Trophoblast cell (in vitro differentiated cells and primary cell): ENCODE measurements at regions not wholly inside any gene's neighbourhood (a gene's known extent, or its start where the extent isn't known, plus 50 kb on each side); places are given as distances from the start of the nearest gene placed in this dataset.
"Not testable (repeated sequence)": the region's sequence is repeated elsewhere in the genome, so short reads cannot be mapped to it uniquely, and the experiment has no call there.

Experiments used
- DNase-seq, 2 donors: peaks; one replicate each; pipeline ENCODE4 v3.0.0-alpha.2; 2016
- H2AFZ ChIP-seq: 2 replicates; pipeline ENCODE4 v1.6.1; 2013; ENCODE audit warnings: low read length, moderate library complexity, mild to moderate bottlenecking; ENCODE audit not compliant: insufficient read depth, poor library complexity
- H2AK5ac ChIP-seq: 2 replicates; pipeline ENCODE4 v1.6.1; 2013; ENCODE audit warnings: mild to moderate bottlenecking, low read length
- H2BK120ac ChIP-seq: 2 replicates; pipeline ENCODE4 v1.6.1; 2013; ENCODE audit warnings: low read length, mild to moderate bottlenecking, moderate library complexity; ENCODE audit not compliant: insufficient read depth, poor library complexity
- H2BK12ac ChIP-seq: 2 replicates; pipeline ENCODE4 v1.6.1; 2013; ENCODE audit warnings: mild to moderate bottlenecking, low read length, moderate library complexity
- H2BK5ac ChIP-seq: 2 replicates; pipeline ENCODE4 v1.6.1; 2013; ENCODE audit warnings: low read length, low read depth, moderate library complexity, mild to moderate bottlenecking; ENCODE audit not compliant: poor library complexity
- H3K14ac ChIP-seq: 2 replicates; pipeline ENCODE4 v1.6.1; 2013; ENCODE audit warnings: mild to moderate bottlenecking, low read length
- H3K18ac ChIP-seq: 2 replicates; pipeline ENCODE4 v1.6.1; 2013; ENCODE audit warnings: mild to moderate bottlenecking, low read length
- H3K23ac ChIP-seq: 2 replicates; pipeline ENCODE4 v1.6.1; 2013; ENCODE audit warnings: low read length
- H3K27ac ChIP-seq: 2 replicates; pipeline ENCODE4 v1.5.1; 2013; ENCODE audit warnings: low read depth, mild to moderate bottlenecking, inconsistent platforms, low read length, moderate library complexity
- H3K27me3 ChIP-seq: 2 replicates; pipeline ENCODE4 v1.6.1; 2013; ENCODE audit warnings: inconsistent platforms, mild to moderate bottlenecking, low read length, moderate library complexity; ENCODE audit not compliant: insufficient read depth
- H3K36me3 ChIP-seq, 2 experiments: 1 replicate in 1 of 2; 2 replicates in 1 of 2; pipeline ENCODE4 v1.6.1; 2013; ENCODE audit warnings: low read length in 2 of 2, mild to moderate bottlenecking in 2 of 2, moderate library complexity in 1 of 2; ENCODE audit not compliant: insufficient read depth in 2 of 2, control insufficient read depth in 1 of 2
- H3K4ac ChIP-seq: 2 replicates; pipeline ENCODE4 v1.6.1; 2013; ENCODE audit warnings: low read depth, mild to moderate bottlenecking, low read length, moderate library complexity
- H3K4me1 ChIP-seq, 2 experiments: 1 replicate in 1 of 2; 2 replicates in 1 of 2; pipeline ENCODE4 v1.6.1; 2013; ENCODE audit warnings: low read length in 2 of 2, mild to moderate bottlenecking in 2 of 2, moderate library complexity in 1 of 2; ENCODE audit not compliant: insufficient read depth in 2 of 2, control insufficient read depth in 1 of 2
- H3K4me2 ChIP-seq: 2 replicates; pipeline ENCODE4 v1.6.1; 2013; ENCODE audit warnings: inconsistent platforms, mild to moderate bottlenecking, low read length, moderate library complexity
- H3K4me3 ChIP-seq: 2 replicates; pipeline ENCODE4 v1.5.1; 2013; ENCODE audit warnings: mild to moderate bottlenecking, low read depth, low read length, inconsistent platforms
- H3K79me1 ChIP-seq: one replicate; pipeline ENCODE4 v1.6.1; 2013; ENCODE audit warnings: low read length
- H3K79me2 ChIP-seq: 2 replicates; pipeline ENCODE4 v1.6.1; 2013; ENCODE audit warnings: low read length, mild to moderate bottlenecking; ENCODE audit not compliant: control insufficient read depth, insufficient read depth, poor library complexity
- H3K9ac ChIP-seq: 2 replicates; pipeline ENCODE4 v1.6.1; 2013; ENCODE audit warnings: mild to moderate bottlenecking, low read length
- H3K9me3 ChIP-seq: 2 replicates; pipeline ENCODE4 v1.6.1; 2013; ENCODE audit warnings: low read depth, mild to moderate bottlenecking, control low read depth, inconsistent platforms, low read length; ENCODE audit not compliant: insufficient read depth
- H4K12ac ChIP-seq: 2 replicates; pipeline ENCODE4 v1.6.1; 2013; ENCODE audit warnings: low read depth, mild to moderate bottlenecking, low read length, moderate library complexity
- H4K8ac ChIP-seq: 2 replicates; pipeline ENCODE4 v1.6.1; 2013; ENCODE audit warnings: low read depth, mild to moderate bottlenecking, low read length, moderate library complexity
- H4K91ac ChIP-seq: one replicate; pipeline ENCODE4 v1.6.1; 2013; ENCODE audit warnings: low read depth, mild to moderate bottlenecking, low read length, moderate library complexity
- WGBS: extraction: QIAGEN DNeasy Blood & Tissue Kit; methylation state at CpG from one replicate; pipeline ENCODE4 v1.1.7; 2013; ENCODE audit warnings: missing lambda C conversion rate; ENCODE audit not compliant: insufficient read length, insufficient coverage; ENCODE audit errors: extremely low coverage; 5-methylcytosine and 5-hydroxymethylcytosine counted together

DNA sequence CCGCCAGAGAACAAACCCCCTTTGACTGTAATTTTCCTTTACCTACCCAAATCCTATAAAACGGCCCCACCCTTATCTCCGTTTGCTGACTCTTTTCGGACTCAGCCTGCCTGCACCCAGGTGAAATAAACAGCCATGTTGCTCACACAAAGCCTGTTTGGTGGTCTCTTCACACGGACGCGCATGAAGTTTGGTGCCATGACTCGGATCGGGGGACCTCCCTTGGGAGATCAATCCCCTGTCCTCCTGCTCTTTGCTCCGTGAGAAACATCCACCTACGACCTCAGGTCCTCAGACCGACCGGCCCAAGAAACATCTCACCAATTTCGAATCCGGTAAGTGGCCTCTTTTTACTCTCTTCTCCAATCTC is 52.1 kb upstream of the FAM124A start:
- H3K9me3 ChIP-seq, H3K23ac ChIP-seq, H4K91ac ChIP-seq, H2BK120ac ChIP-seq, H2BK12ac ChIP-seq, H3K79me1 ChIP-seq, H3K18ac ChIP-seq, H3K4ac ChIP-seq, H3K27me3 ChIP-seq, H3K79me2 ChIP-seq, H3K4me1 ChIP-seq, H2BK5ac ChIP-seq, H3K4me2 ChIP-seq, H3K36me3 ChIP-seq, H2AFZ ChIP-seq, H3K9ac ChIP-seq, H4K8ac ChIP-seq, H3K27ac ChIP-seq, H3K14ac ChIP-seq, H3K4me3 ChIP-seq, H4K12ac ChIP-seq, DNase-seq, H2AK5ac ChIP-seq: not testable (repeated sequence)
- no CpG with 5 or more reads among the region's 15 CpGs for WGBS

DNA sequence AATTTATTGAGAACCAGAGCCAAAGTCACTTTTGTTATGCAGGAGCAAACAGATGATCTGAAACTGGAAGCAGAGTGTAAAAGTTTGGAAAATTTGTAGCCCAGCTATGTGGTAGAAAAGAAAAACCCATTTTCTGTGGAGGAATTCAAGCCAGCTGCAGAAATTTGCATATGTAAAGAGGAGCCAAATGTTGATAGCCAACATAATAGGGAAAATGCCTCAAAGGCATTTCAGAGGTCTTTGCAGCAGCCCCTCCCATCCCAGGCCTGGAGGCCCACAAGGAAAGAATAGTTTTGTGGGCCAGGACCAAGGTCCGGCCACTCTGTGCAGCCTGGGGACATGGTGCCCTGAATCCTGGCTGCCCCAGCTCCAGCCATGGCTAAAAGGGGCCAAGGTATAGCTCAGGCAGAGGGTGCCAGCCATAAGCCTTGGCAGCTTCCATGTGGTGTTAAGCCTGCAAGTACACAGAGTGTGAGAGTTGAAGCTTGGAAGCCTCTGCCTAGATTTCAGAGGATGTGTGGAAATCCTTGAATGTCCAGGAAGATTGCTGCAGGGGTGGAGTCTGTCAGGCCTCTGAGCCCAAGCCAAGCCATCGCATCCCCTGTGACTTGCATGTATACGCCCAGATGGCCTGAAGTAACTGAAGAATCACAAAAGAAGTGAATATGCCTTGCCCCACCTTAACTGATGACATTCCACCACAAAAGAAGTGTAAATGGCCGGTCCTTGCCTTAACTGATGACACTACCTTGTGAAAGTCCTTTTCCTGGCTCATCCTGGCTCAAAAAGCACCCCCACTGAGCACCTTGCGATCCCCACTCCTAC is 52.7 kb upstream of the FAM124A start:
- H3K23ac ChIP-seq, H3K4me3 ChIP-seq, H3K27ac ChIP-seq, H3K79me1 ChIP-seq, H2AFZ ChIP-seq, H3K27me3 ChIP-seq, H2BK120ac ChIP-seq, H2BK5ac ChIP-seq, H3K36me3 ChIP-seq, H2AK5ac ChIP-seq, H3K4me2 ChIP-seq, H3K9me3 ChIP-seq, H3K79me2 ChIP-seq, DNase-seq, H3K18ac ChIP-seq, H3K14ac ChIP-seq, H3K4me1 ChIP-seq, H2BK12ac ChIP-seq, H4K12ac ChIP-seq, H4K91ac ChIP-seq, H3K9ac ChIP-seq, H4K8ac ChIP-seq, H3K4ac ChIP-seq: not testable (repeated sequence)
- no CpG with 5 or more reads among the region's 5 CpGs for WGBS

DNA sequence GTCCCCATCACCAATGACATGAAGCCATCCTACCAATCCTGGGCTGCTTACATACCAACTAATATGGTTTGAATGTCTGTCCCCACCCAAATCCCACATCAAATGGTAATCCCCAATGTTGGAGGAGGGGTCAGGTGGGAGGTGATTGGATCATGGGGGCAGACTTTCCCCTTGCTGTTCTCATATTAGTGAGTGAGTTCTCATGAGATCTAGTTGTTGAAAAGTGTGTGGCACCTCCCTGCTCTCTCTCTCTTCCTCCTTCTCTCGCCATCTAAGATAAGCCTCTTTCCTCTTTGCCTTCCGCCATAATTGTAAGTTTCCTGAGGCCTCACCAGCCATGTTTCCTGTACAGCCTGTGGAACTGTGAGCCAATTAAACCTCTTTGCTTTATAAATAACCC is 53.6 kb upstream of the FAM124A start:
- no peaks in the 10 kb centered on the region for H3K79me2 ChIP-seq
- H3K9me3 ChIP-seq: no peaks in the 10 kb centered on the region
- H2BK5ac ChIP-seq: no peak overlapping the region
- WGBS: no CpG with 5 or more reads among the region's 2 CpGs
- H3K27me3 ChIP-seq: peaks cover 3% of the 10 kb centered on the region
- no peaks in the 10 kb centered on the region for H3K79me1 ChIP-seq
- H2BK12ac ChIP-seq: no peak overlapping the region
- H3K23ac ChIP-seq: no peak overlapping the region
- no peak overlapping the region for H3K4me2 ChIP-seq
- no peak overlapping the region for H2AFZ ChIP-seq
- H4K12ac ChIP-seq: no peak overlapping the region
- no peak overlapping the region for H3K27ac ChIP-seq
- no peak overlapping the region for H4K91ac ChIP-seq
- H3K4ac ChIP-seq: no peak overlapping the region
- no peak overlapping the region for H4K8ac ChIP-seq
- no peak overlapping the region for H2BK120ac ChIP-seq
- no peak overlapping the region for H3K14ac ChIP-seq
- DNase-seq: no peak
- no peak overlapping the region for H3K4me3 ChIP-seq
- H3K18ac ChIP-seq: no peak overlapping the region
- H3K4me1 ChIP-seq: no peaks in the 10 kb centered on the region
- H2AK5ac ChIP-seq: no peak overlapping the region
- H3K36me3 ChIP-seq: no peaks in the 10 kb centered on the region
- no peak overlapping the region for H3K9ac ChIP-seq

DNA sequence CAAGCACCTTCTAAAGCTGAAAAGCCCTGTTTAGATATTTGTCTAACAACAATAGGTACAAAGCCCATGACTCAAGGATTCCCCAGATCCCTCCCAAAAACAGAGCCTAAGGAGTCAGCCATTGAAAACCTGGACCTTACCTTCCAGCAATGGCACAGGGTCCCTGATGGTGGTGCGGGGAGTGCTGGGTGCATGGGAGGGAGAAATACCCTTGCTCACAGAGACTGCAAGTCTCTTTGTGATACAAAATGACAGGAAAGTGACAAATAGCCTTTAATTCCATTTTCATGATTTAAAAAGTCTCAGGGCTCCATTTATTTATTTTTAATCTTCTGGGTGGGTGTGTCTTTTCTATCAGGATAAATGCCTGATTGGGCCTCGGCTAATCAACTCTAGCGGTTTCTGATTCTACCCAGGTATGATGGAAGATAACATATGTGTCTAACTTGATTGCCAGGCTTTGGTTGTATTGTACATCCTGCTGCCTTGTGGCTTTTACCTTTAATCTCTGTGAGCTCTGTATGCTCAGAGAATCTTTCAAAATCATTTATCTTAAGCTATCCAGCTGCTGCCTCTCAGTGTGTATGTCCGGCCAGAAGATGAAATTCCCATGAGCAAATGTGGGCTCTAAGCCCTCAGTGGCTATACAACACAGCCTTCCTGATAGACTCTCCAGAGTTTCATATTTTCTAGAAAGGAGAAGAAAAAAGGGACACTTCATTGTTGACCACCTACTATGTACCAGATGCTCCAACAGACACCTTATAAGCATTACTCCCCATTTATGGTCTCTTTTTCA is 54.6 kb upstream of the FAM124A start:
- Histone ChIP-seq H3K4me2 (no peak overlapping the region), H3K9me3 (no peaks in the 10 kb centered on the region), H3K79me2 (no peaks in the 10 kb centered on the region), H2BK5ac (no peak overlapping the region), H2BK12ac (no peak overlapping the region), H3K79me1 (no peaks in the 10 kb centered on the region), H4K12ac (no peak overlapping the region), H4K8ac (no peak overlapping the region), H2BK120ac (no peak overlapping the region), H3K27ac (no peak overlapping the region), H3K4me1 (no peaks in the 10 kb centered on the region), H3K18ac (no peak overlapping the region), H3K4me3 (no peak overlapping the region), H3K4ac (no peak overlapping the region), H3K23ac (no peak overlapping the region), H2AFZ (no peak overlapping the region), H2AK5ac (no peak overlapping the region), H3K14ac (no peak overlapping the region), H4K91ac (no peak overlapping the region), H3K36me3 (no peaks in the 10 kb centered on the region), H3K9ac (no peak overlapping the region), H3K27me3 (peaks cover 3% of the 10 kb centered on the region)
- no CpG with 5 or more reads among the region's 4 CpGs for WGBS
- DNase-seq: no peak
